SK-N-SH treated with all-trans-retinoic acid at 6 μM for 48 hours (cell line): ENCODE measurements at regions not wholly inside any gene's neighbourhood (a gene's known extent, or its start where the extent isn't known, plus 50 kb on each side); places are given as distances from the start of the nearest gene placed in this dataset.
A peak's percentile ranks its signal among the peaks of the same experiment; 100 is the strongest.

Experiments used
- ATAC-seq: fragments of 200-7000 bp; cut with Tn5 transposase; 3 replicates; pipeline ENCODE4 v1.9.1; 2020; ENCODE audit warnings: mild to moderate bottlenecking, moderate library complexity
- ARNTL ChIP-seq: fragments of 450-650 bp; formaldehyde crosslinking; IDR thresholded peaks from 2 replicates; pipeline ENCODE4 v1.5.0; 2020; ENCODE audit warnings: low read depth, mild to moderate bottlenecking, moderate library complexity, borderline replicate concordance
- BACH2 ChIP-seq: fragments of 250-450 bp; sonication (Bioruptor Pico); IDR thresholded peaks from 2 replicates; pipeline ENCODE4 v1.9.0; 2021; ENCODE audit warnings: mild to moderate bottlenecking, borderline replicate concordance
- CSDC2 ChIP-seq: fragments of 250-450 bp; sonication (Bioruptor Pico); IDR thresholded peaks from 2 replicates; pipeline ENCODE4 v1.5.0; 2020; ENCODE audit warnings: mild to moderate bottlenecking, moderate library complexity
- ESRRG ChIP-seq: fragments of 250-450 bp; sonication (Bioruptor Pico); IDR thresholded peaks from 2 replicates; pipeline ENCODE4 v1.6.1; 2021; ENCODE audit warnings: mild to moderate bottlenecking
- GLIS3 ChIP-seq: fragments of 250-450 bp; sonication (Bioruptor Pico); IDR thresholded peaks from 2 replicates; pipeline ENCODE4 v1.5.0; 2020; ENCODE audit warnings: mild to moderate bottlenecking, moderate library complexity
- ISL1 ChIP-seq: fragments of 250-450 bp; sonication (Bioruptor Pico); IDR thresholded peaks from 2 replicates; pipeline ENCODE4 v2.1.2; 2022; ENCODE audit warnings: mild to moderate bottlenecking, moderate library complexity
- OSR1 ChIP-seq: fragments of 250-450 bp; sonication (Bioruptor Pico); IDR thresholded peaks from 2 replicates; pipeline ENCODE4 v1.8.0; 2022; ENCODE audit warnings: moderate library complexity, mild to moderate bottlenecking, inconsistent platforms
- RARB ChIP-seq: fragments of 250-450 bp; sonication (Bioruptor Pico); IDR thresholded peaks from 2 replicates; pipeline ENCODE4 v1.8.0; 2021; ENCODE audit warnings: mild to moderate bottlenecking, moderate library complexity
- SNAI2 ChIP-seq: fragments of 250-450 bp; sonication (Bioruptor Pico); IDR thresholded peaks from 2 replicates; pipeline ENCODE4 v1.5.0; 2020; ENCODE audit warnings: mild to moderate bottlenecking, moderate library complexity
- TOX ChIP-seq: fragments of 250-450 bp; sonication (Bioruptor Pico); IDR thresholded peaks from 2 replicates; pipeline ENCODE4 v1.8.0; 2021; ENCODE audit warnings: mild to moderate bottlenecking, moderate library complexity, borderline replicate concordance
- ZFP3 ChIP-seq: fragments of 250-450 bp; sonication (Bioruptor Pico); IDR thresholded peaks from 2 replicates; pipeline ENCODE4 v1.5.0; 2020; ENCODE audit warnings: mild to moderate bottlenecking, moderate library complexity
- ZFP30 ChIP-seq: fragments of 450-650 bp; formaldehyde crosslinking; IDR thresholded peaks from 2 replicates; pipeline ENCODE4 v1.5.0; 2022; ENCODE audit warnings: mild to moderate bottlenecking, moderate library complexity
- ZNF565 ChIP-seq: fragments of 450-650 bp; formaldehyde crosslinking; conservative IDR thresholded peaks from 2 replicates; pipeline ENCODE4 v1.5.0; 2020; ENCODE audit warnings: low read depth, mild to moderate bottlenecking, moderate library complexity
- ZNF70 ChIP-seq: fragments of 450-650 bp; formaldehyde crosslinking; IDR thresholded peaks from 2 replicates; pipeline ENCODE4 v1.5.0; 2020; ENCODE audit warnings: mild to moderate bottlenecking, moderate library complexity
- TF ChIP-seq, protein P1 (sequence below): fragments of 250-450 bp; sonication (Bioruptor Pico); IDR thresholded peaks from 2 replicates; pipeline ENCODE4 v1.5.1; 2020; ENCODE audit warnings: low read depth, mild to moderate bottlenecking, moderate library complexity
- TF ChIP-seq, protein P2 (sequence below): fragments of 250-450 bp; sonication (Bioruptor Pico); IDR thresholded peaks from 2 replicates; pipeline ENCODE4 v1.5.0; 2020; ENCODE audit warnings: mild to moderate bottlenecking, moderate library complexity
- TF ChIP-seq, protein P3 (sequence below): fragments of 250-450 bp; sonication (Bioruptor Pico); IDR thresholded peaks from 2 replicates; pipeline ENCODE4 v1.8.0; 2021; ENCODE audit warnings: low read depth, mild to moderate bottlenecking, moderate library complexity, borderline replicate concordance

DNA sequence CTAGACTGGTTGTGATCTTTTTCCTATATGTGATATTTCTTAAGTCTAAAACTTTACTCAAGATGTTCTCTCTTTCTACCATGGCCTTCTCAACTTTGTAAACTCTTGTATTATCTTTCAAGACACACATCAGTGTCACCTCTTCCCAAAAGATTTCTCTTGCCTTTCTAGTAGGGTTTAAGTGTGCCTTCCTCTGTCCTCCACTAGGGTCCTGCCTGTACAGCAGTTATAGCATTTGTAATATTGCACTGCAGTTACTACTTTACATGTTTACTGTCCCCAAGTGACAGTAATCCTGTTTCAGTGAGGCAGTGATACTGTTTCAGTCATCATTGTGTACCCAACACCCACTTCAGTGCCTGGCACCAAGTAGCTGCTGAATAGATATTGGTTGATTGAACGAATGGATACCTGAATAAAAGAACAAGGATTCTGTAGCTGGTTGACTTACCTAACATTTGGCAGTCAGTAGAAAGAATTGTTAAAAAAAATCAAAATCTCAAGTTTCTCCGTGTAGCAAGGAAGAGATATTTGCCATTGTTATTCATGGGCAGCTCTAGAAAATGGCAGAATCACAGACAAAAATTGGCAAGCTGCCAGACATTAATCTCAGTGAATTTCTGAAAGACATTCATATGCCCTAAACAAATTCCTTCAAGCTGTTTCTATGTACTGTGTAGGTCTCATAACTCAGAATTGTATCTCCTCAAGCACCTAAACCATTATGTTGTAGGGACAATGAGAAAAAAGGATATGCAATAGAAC, 79.4 kb downstream of the RBMXL2 start:
- ATAC-seq, result no peak

DNA sequence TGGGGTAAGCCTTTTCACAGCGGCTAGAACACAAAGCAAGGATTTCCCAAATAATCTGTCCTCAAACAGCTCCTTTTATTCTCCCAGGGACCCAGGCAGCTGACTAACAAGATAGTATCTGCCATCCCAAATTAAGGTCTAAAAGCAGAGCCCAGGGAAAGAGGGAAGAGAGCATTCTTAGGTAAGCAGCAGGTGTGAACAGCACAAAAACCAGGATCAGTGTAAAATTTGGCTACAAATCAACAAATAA, 79.9 kb downstream of the RBMXL2 start:
- TF ChIP-seq GLIS3 (no peak), OSR1 (CRISPR knock-in tag) (no peak), ZNF70 (CRISPR knock-in tag) (no peak)
- TF ChIP-seq, protein P1, sequence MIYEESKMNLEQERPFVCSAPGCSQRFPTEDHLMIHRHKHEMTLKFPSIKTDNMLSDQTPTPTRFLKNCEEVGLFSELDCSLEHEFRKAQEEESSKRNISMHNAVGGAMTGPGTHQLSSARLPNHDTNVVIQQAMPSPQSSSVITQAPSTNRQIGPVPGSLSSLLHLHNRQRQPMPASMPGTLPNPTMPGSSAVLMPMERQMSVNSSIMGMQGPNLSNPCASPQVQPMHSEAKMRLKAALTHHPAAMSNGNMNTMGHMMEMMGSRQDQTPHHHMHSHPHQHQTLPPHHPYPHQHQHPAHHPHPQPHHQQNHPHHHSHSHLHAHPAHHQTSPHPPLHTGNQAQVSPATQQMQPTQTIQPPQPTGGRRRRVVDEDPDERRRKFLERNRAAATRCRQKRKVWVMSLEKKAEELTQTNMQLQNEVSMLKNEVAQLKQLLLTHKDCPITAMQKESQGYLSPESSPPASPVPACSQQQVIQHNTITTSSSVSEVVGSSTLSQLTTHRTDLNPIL (CRISPR knock-in tag), result no peak
- TF ChIP-seq, protein P2, sequence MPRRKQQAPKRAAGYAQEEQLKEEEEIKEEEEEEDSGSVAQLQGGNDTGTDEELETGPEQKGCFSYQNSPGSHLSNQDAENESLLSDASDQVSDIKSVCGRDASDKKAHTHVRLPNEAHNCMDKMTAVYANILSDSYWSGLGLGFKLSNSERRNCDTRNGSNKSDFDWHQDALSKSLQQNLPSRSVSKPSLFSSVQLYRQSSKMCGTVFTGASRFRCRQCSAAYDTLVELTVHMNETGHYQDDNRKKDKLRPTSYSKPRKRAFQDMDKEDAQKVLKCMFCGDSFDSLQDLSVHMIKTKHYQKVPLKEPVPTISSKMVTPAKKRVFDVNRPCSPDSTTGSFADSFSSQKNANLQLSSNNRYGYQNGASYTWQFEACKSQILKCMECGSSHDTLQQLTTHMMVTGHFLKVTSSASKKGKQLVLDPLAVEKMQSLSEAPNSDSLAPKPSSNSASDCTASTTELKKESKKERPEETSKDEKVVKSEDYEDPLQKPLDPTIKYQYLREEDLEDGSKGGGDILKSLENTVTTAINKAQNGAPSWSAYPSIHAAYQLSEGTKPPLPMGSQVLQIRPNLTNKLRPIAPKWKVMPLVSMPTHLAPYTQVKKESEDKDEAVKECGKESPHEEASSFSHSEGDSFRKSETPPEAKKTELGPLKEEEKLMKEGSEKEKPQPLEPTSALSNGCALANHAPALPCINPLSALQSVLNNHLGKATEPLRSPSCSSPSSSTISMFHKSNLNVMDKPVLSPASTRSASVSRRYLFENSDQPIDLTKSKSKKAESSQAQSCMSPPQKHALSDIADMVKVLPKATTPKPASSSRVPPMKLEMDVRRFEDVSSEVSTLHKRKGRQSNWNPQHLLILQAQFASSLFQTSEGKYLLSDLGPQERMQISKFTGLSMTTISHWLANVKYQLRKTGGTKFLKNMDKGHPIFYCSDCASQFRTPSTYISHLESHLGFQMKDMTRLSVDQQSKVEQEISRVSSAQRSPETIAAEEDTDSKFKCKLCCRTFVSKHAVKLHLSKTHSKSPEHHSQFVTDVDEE (CRISPR knock-in tag), result no peak
- no peak for ATAC-seq

More for the DNA sequence above, 79.4 kb downstream of the RBMXL2 start:
- no peak for TF ChIP-seq TOX (CRISPR knock-in tag)
- no peak for TF ChIP-seq ISL1 (CRISPR knock-in tag)
- TF ChIP-seq, protein P3, sequence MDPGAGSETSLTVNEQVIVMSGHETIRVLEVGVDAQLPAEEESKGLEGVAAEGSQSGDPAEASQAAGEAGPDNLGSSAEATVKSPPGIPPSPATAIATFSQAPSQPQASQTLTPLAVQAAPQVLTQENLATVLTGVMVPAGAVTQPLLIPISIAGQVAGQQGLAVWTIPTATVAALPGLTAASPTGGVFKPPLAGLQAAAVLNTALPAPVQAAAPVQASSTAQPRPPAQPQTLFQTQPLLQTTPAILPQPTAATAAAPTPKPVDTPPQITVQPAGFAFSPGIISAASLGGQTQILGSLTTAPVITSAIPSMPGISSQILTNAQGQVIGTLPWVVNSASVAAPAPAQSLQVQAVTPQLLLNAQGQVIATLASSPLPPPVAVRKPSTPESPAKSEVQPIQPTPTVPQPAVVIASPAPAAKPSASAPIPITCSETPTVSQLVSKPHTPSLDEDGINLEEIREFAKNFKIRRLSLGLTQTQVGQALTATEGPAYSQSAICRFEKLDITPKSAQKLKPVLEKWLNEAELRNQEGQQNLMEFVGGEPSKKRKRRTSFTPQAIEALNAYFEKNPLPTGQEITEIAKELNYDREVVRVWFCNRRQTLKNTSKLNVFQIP (CRISPR knock-in tag), result no peak
- no peak for TF ChIP-seq ESRRG (CRISPR knock-in tag)

DNA sequence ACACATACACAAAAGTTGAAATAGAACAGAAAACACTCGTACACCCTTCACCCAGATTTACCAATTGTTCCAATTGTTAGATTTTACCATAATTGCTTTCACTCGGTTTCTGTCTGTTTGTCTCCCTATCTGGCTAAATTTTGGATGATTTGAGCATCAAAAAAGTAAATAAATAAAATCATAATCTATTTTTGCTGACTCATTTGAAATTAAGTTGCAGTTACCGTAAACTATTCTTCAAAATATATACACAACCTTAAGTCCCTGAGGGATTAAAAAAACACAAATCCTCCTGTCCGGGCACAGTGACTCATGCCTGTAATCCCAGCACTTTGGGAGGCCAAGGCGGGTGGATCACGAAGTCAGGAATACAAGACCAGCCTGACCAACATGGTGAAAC, 81.3 kb upstream of the SYT9 start:
- ATAC-seq, result no peak
- TF ChIP-seq RARB (CRISPR knock-in tag) (no peak), TOX (CRISPR knock-in tag) (no peak), SNAI2 (CRISPR knock-in tag) (no peak), CSDC2 (CRISPR knock-in tag) (no peak), ZNF70 (CRISPR knock-in tag) (no peak), ISL1 (CRISPR knock-in tag) (no peak), ZFP30 (CRISPR knock-in tag) (no peak)

DNA sequence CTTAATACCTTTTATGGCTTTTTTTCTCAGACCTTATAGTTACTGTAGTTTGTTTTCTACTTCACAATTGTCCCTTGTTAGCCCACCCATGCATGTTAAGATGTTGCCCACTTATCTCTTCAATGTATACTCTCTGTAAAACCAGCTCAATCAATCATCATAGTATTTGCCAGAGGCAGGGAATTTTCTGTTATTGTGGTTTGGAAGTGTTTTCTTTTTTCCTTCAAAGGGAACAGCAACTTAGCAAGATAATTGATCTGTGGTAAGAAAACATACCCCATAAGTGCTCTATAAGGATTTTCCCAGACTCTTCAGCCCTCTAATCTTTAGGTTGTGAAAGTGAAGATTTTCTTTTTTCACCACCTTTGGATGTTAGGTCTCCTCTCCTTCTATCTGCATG, 76.7 kb upstream of the SYT9 start:
- TF ChIP-seq SNAI2 (CRISPR knock-in tag) (no peak), ZFP30 (CRISPR knock-in tag) (no peak), ZNF565 (no peak), RARB (CRISPR knock-in tag) (no peak), CSDC2 (CRISPR knock-in tag) (no peak), ARNTL (no peak), ZFP3 (CRISPR knock-in tag) (no peak), ZNF70 (CRISPR knock-in tag) (no peak)
- TF ChIP-seq, protein P1 (CRISPR knock-in tag), result no peak
- no peak for ATAC-seq

DNA sequence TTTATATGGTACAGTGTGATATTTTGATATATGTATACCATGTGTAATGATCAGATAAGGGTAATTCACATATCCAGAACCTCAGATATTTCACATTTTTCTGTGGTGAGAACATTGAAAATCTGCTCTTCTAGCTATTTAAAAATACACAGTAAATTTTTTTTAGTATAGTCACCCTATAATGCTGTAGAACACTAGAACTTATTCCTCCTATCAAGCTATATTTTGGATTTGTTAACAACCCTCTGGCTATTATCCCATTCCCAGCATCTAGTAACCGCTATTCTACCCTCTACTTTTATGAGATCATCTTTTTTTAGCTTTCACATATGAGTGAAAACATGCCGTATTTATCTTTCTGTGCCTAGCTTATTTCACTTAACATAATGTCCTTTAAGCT, 65.5 kb upstream of the SYT9 start:
- ATAC-seq, result no peak

More for the DNA sequence above, 65.5 kb upstream of the SYT9 start:
- TF ChIP-seq, protein P3 (CRISPR knock-in tag), result no peak
- TF ChIP-seq BACH2 (CRISPR knock-in tag) (no peak), ISL1 (CRISPR knock-in tag) (peak; percentile 68), TOX (CRISPR knock-in tag) (no peak)
- TF ChIP-seq, protein P1 (CRISPR knock-in tag), result 0 out of 2 replicates have a peak, but pooled peaks have one; percentile 29
